ENCODE measurements at regions not wholly inside any gene's neighbourhood (a gene's known extent, or its start where the extent isn't known, plus 50 kb on each side); places are given as distances from the start of the nearest gene placed in this dataset.
"Not testable (repeated sequence)": the region's sequence is repeated elsewhere in the genome, so short reads cannot be mapped to it uniquely, and the experiment has no call there.

DNA sequence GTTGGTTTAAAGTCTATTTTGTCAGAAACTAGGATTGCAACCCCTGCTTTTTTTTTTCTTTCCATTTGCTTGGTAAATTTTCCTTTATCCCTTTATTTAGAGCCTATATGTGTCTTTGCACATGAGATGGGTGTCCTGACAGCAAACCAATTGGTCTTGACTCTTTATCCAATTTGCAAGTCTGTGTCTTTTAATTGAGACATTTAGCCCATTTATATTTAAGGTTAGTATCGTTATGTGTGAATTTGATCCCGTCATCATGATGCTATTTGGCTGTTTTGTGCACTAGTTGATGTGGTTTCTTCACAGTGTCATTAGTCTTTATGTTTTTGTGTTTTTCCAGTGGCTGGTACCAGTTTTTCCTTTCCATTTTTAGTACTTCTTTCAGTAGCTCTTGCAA lies 127.7 kb upstream of the ZNF267 start:
- no peak for DNase-seq (ENCODE audit: low spot score)

- DNase-seq (ENCODE audit: low spot score): no peak
Measured at GRCh38 chr16:31754998-31755615, 118.5 kb upstream of the ZNF267 start.

- DNase-seq (ENCODE audit: low spot score): no peak
Measured at GRCh38 chr16:31764103-31764502, 109.5 kb upstream of the ZNF267 start.

GRCh38 chr16:31767267-31767666 lies 106.3 kb upstream of the ZNF267 start:
- DNase-seq (ENCODE audit: low spot score): no peak

DNA sequence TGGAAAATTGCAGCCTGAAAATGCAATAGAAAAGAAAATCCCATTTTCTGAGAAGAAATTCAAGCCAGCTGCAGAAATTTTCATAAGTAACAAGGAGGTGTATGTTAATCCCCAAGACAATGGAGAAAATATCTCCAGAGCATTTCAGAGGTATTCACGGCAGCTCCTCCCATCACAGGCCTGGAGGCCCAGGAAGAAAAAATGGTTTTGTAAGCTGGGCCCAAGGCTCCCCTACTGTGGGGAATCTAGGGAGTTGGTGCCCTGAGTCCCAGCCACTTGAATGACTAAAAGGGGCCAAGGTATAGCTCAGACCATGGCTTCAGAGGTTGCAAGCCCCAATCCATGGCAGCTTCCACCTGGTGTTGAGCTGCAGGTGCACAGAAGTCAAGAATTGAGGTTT lies 93.3 kb upstream of the ZNF267 start:
- no peak for DNase-seq (ENCODE audit: low spot score)

DNA sequence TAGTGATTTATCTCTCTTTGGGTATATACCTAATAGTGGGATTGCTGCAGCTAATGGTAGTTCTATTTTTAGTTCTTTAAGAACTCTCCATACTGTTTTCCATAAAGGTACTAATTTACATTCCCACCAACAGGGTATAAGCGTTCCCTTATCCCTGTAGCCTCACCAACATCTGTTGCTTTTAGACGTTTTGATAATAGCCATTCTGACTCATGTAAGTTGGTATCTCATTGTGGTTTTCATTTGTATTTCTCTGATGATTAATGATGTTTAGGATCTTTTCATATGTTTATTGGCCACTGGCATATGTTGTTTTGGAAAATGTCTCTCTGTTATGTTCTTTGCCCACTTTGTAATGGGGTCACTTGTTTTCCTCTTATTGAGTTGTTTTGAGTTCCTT lies 88.5 kb upstream of the ZNF267 start:
- DNase-seq (ENCODE audit: low spot score): no peak

DNA sequence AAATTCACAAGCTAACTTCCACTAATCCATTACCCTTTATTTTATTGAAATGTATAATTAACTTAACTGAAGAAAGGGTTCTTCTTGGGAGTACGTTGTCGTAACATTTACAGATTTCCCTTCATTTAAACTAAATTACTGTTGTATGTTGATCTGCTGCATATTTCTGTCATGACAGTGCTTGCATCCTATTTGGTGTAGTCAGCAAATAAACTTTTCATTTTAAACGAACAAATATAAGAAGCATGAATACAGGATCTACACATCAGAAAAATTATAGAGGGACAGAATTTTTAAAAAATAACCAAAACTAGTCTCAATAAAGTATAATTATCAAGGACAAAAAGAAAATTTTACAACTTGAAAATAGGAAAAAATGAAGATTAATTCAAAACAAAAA lies 66.5 kb upstream of the ZNF267 start:
- no peak for DNase-seq (ENCODE audit: low spot score)

DNA sequence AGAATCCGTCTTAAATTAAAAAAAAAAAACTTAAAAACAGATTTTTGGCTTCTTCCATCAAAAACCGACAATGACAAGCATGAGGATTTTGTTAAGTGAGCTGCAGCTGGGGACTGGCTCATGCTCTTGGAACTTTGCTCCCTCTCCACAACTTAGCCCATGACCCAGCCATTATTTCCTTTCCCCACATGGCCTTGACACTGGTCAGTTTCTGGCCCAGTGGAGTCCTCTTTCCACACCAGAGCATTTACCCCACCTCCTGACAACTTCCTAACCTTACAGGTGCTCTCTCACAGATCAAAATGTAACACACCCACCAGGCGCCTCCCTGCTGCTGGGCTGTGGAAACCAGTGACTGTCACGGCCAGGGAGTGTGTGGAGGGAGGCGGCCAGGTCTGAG lies 62.7 kb upstream of the ZNF267 start:
- no peak for DNase-seq (ENCODE audit: low spot score)

DNA sequence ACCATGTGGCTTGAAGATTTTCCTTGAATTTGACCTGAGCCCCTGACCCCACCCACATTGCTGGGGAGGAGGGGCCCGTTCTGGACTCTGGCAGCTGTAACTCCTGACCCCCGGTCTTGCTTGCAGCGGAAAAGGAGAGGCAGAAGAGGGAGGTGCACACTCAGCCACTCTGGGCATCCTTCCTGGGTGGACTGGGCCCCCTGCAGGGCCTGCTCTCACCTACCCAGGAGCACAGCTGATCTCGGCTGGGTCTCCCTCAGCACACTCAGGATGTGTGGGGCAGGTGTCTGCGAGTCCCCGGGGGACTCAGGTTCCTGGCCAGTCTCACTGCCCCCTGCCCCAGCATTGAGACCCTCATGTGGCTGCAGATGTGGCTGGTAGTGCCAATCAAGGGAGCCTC lies 57.5 kb upstream of the ZNF267 start:
- DNase-seq (ENCODE audit: low spot score): not testable (repeated sequence)

DNA sequence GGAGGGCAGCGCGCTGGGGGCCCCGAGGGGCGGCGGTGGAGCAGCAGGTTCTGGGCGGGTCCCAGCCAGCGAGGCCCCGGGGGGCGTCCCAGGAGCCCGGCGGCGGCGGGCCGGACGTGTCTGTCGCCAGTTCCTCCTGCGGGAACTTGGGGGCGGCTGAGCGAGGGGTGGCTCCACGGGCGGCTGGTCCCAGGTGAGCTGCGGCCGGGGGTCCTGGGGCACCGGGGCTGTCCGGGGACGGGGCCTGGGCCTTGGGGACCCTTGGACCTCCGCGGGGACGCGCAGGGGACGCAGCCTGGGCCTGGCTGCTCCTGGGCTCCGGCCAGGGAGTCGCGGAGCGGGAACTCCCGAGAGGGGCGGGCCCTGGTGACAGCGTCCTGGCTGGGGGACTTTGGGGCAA lies 54.2 kb upstream of the ZNF267 start:
- DNase-seq (ENCODE audit: low spot score): no peak

GRCh38 chr16:31819948-31820347 lies 53.7 kb upstream of the ZNF267 start:
- no peak for DNase-seq (ENCODE audit: low spot score)

Measured in cerebellar cortex (tissue), 1 donor.